ENCODE measurements at regions not wholly inside any gene's neighbourhood (a gene's known extent, or its start where the extent isn't known, plus 50 kb on each side); places are given as distances from the start of the nearest gene placed in this dataset.

DNA sequence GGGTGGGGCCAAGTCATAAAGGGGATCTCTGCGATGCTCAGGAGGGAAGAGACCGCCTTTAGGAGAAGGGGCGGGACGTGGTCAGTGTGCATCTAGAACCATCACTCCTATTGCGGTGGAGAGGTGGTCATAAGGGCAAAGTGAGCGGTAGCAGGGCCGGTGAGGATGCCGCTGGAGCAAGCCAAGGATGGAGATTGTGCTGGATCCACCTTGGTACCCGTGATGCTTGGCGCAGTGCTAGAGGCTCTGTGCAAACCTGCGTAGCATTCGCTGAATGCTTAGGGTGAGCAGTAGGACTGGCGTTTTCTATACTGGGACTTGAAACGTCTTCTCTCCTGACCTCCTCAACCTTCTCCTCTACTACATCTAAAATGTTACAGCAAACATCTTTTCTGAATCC lies 294.2 kb downstream of the FGF9 start:
- TF ChIP-seq POLR2A (IDR thresholded peaks at IDR 0.05; ENCODE audit: low read length) (no peak), GATA1 (IDR thresholded peaks at IDR 0.05; ENCODE audit: low read depth, low read length) (no peak)
